Breast epithelium (tissue), 3 donors: ENCODE measurements at regions not wholly inside any gene's neighbourhood (a gene's known extent, or its start where the extent isn't known, plus 50 kb on each side); places are given as distances from the start of the nearest gene placed in this dataset.

Source experiments
- CTCF ChIP-seq, 3 donors: fragments of 450-650 bp; IDR thresholded peaks; one replicate each; pipeline ENCODE4 v1.5.1; 2016 to 2017; ENCODE audit warnings: antibody characterized with exemption in 3 of 3, mild to moderate bottlenecking in 3 of 3, moderate library complexity in 3 of 3
- POLR2A ChIP-seq: fragments of 450-650 bp; IDR thresholded peaks from one replicate; pipeline ENCODE4 v1.6.1; 2016; ENCODE audit warnings: antibody characterized with exemption, mild to moderate bottlenecking, moderate library complexity
- POLR2AphosphoS5 ChIP-seq, 3 donors: sonication (generic); formaldehyde crosslinking; IDR thresholded peaks; one replicate each; pipeline ENCODE4 v1.6.1; 2017; ENCODE audit warnings: antibody characterized with exemption in 3 of 3

DNA sequence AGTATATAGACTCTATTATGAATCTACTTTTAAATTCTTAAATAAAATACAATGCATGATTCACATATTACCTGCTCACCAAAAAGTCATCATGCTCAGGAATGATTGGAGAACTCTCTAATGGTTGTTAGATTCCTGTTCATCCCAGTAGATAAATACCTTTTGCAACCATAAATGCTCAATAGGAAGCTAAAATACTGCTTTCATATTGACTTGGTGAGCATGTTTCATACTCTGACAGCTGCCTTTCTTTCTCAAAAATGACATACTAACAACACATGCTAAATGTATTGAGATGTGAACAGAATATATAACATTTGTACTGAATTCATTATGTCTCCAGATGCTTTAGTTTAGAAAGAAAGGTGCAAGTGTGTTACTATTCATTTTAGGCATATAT, 79.6 kb upstream of the SLCO6A1 start:
- no peak for TF ChIP-seq POLR2A
- no peak for TF ChIP-seq CTCF (IDR thresholded peaks at IDR 0.05)
- TF ChIP-seq POLR2AphosphoS5 (IDR thresholded peaks at IDR 0.05), result no peak
